Activated gamma-delta T cell treated with Interleukin-2 at 50 U/mL for 16 hours (primary cell): ENCODE measurements at regions not wholly inside any gene's neighbourhood (a gene's known extent, or its start where the extent isn't known, plus 50 kb on each side); places are given as distances from the start of the nearest gene placed in this dataset.
A peak's percentile ranks its signal among the peaks of the same experiment; 100 is the strongest.
"Not testable (repeated sequence)": the region's sequence is repeated elsewhere in the genome, so short reads cannot be mapped to it uniquely, and the experiment has no call there.

Experiments
- DNase-seq: peaks from one replicate; pipeline ENCODE4 v3.0.0-alpha.2; 2020

- no peak for DNase-seq
Observed at GRCh38 chr17:77087650-77088454, 52.9 kb upstream of the SEC14L1 start.

- DNase-seq = peak; percentile 88
Observed at GRCh38 chr17:77088455-77089123, 52.2 kb upstream of the SEC14L1 start.

DNA sequence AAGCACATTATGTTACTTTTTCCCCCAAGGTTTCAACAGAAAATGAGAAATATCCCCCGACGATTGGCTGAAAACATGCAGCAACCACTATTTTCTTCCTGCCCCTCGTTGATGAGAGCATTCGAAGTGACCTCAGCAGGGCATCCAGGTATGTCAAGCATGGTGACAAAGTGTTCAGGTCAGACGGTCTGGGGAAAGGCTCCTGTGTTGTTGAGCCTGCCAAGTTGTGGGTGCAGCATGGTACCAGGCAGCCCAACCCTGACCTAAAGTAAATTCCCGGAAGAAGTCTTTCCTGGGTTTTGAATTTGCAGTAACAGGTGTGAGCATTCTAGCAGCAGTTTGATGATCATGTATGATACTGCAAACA lies 51.7 kb upstream of the SEC14L1 start:
- no peak for DNase-seq

DNA sequence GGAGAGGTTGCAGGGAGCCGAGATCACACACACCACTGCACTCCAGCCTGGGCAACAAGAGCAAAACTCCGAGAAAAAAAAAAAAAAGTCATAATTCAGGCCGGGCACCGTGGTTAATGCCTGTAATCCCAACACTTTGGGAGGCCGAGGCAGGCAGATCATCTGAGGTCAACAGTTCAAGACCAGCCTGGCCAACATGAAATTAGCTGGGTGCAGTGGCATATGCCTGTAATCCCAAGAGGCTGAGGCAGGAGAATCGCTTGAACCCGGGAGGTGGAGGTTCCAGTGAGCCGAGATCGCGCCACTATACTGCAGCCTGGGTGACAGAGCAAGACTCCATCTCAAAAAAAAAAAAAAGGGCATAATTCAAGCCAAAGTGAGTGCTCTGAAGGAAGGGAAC lies 50.8 kb upstream of the SEC14L1 start:
- DNase-seq = not testable (repeated sequence)

DNA sequence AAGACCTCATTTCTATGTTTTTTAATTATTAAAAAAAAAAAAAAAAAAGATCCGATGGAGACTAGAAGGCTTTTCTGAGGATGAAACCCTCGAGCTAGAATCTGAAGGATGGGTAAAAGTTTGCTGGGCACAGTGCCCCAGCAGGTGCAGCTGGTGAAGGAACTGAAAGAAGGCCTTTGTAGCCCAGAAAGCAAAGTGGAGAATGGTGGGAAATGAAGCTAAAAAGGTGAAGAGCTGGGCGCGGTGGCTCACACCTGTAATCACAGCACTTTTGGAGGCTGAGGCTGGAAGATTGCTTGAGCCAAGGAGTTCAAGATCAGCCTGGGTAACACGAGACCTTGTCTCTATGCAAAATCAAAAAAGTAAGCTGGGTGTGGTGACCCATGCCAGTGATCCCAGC lies 50.3 kb upstream of the SEC14L1 start:
- DNase-seq = no peak
